Endothelial cell of umbilical vein (primary cell): ENCODE measurements at regions not wholly inside any gene's neighbourhood (a gene's known extent, or its start where the extent isn't known, plus 50 kb on each side); places are given as distances from the start of the nearest gene placed in this dataset.

Experiments
- BruUV-seq: library from RNA; stranded (reverse); fragments of 400-500 nt; replicated peaks from 2 replicates; lab custom pipeline; 2021; lab: Mats Ljungman, UMichigan
- CTCF ChIA-PET: fragments of 300-600, 350-600 bp; sonication (Branson Sonifier 250); formaldehyde crosslinking; loops from one replicate; lab custom pipeline; 2021; ENCODE audit warnings: antibody characterized with exemption, inconsistent platforms; lab: Charles Lee
- POLR2A ChIA-PET: fragments of 300-600, 350-600 bp; sonication (Branson Sonifier 250); formaldehyde crosslinking; loops from one replicate; lab custom pipeline; 2021; ENCODE audit warnings: antibody characterized with exemption, inconsistent platforms; lab: Charles Lee
- DNase-seq: peaks from one replicate; pipeline ENCODE4 v3.0.0-alpha.2; 2011; ENCODE audit warnings: low read depth, low spot score
- FAIRE-seq: peaks from 2 replicates; lab custom pipeline; 2011; peaks lifted over from hg19 to GRCh38; lab: Jason Lieb, UNC
- H2AFZ ChIP-seq: 2 replicates; pipeline ENCODE4 v1.6.0; 2012; ENCODE audit warnings: low read depth, low read length, control low read depth, inconsistent platforms
- H3K27ac ChIP-seq: 2 replicates; pipeline ENCODE4 v1.5.1; 2011; ENCODE audit warnings: low read depth, mild to moderate bottlenecking, control low read depth, low read length, moderate library complexity; ENCODE audit not compliant: insufficient read depth
- H3K27me3 ChIP-seq, 2 experiments: 2 replicates each; pipeline versions ENCODE4 v1.6.0 to v1.6.1; 2011; ENCODE audit warnings: low read length in 2 of 2, mixed read lengths in 1 of 2; ENCODE audit not compliant: control insufficient read depth in 2 of 2, insufficient read depth in 2 of 2
- H3K36me3 ChIP-seq, 2 experiments: 2 replicates in 1 of 2; 3 replicates in 1 of 2; pipeline ENCODE4 v1.5.1; 2011; ENCODE audit warnings: low read length in 2 of 2, mild to moderate bottlenecking in 1 of 2, moderate library complexity in 1 of 2; ENCODE audit not compliant: control insufficient read depth in 2 of 2, insufficient read depth in 2 of 2; ENCODE audit errors: extremely low read depth in 1 of 2
- H3K4me1 ChIP-seq: 3 replicates; pipeline ENCODE4 v1.5.1; 2011; ENCODE audit warnings: mild to moderate bottlenecking, low read length; ENCODE audit not compliant: control insufficient read depth, insufficient read depth; ENCODE audit errors: extremely low read depth
- H3K4me2 ChIP-seq: 2 replicates; pipeline ENCODE4 v1.6.1; 2011; ENCODE audit warnings: low read length, control low read depth, mixed read lengths; ENCODE audit not compliant: insufficient read depth
- H3K4me3 ChIP-seq, 3 experiments: fragments of 200-600 bp in 1 of 3; sonication (generic), shearing (Covaris generic) in 1 of 3; replicated peaks in 1 of 3; 2 replicates each; pipeline ENCODE4 v1.5.1; 2011 to 2016; ENCODE audit warnings: control low read depth in 3 of 3, low read length in 3 of 3, mild to moderate bottlenecking in 2 of 3, inconsistent platforms in 1 of 3, low read depth in 1 of 3, moderate library complexity in 1 of 3; ENCODE audit not compliant: insufficient read depth in 1 of 3
- H3K79me2 ChIP-seq: 2 replicates; pipeline ENCODE4 v1.6.0; 2012; ENCODE audit warnings: low read length, inconsistent platforms; ENCODE audit not compliant: control insufficient read depth, insufficient read depth
- H3K9ac ChIP-seq: replicated peaks from 2 replicates; pipeline ENCODE3; 2011; ENCODE audit warnings: low read length, control low read depth; ENCODE audit not compliant: insufficient read depth; ENCODE audit errors: extremely low read depth
- H3K9me1 ChIP-seq: replicated peaks from 3 replicates; pipeline ENCODE4 v1.6.0; 2011; ENCODE audit warnings: mild to moderate bottlenecking, low read length; ENCODE audit not compliant: control insufficient read depth, insufficient read depth; ENCODE audit errors: extremely low read depth
- H3K9me3 ChIP-seq: replicated peaks from 2 replicates; pipeline ENCODE4 v1.5.1; 2012; ENCODE audit warnings: low read length, inconsistent platforms; ENCODE audit not compliant: control insufficient read depth, insufficient read depth
- H4K20me1 ChIP-seq: replicated peaks from 2 replicates; pipeline ENCODE3; 2011; ENCODE audit warnings: mild to moderate bottlenecking, low read length; ENCODE audit not compliant: control insufficient read depth, insufficient read depth; ENCODE audit errors: extremely low read depth
- EZH2 ChIP-seq: IDR thresholded peaks from 2 replicates; pipeline ENCODE4 v1.6.1; 2012; ENCODE audit warnings: borderline replicate concordance, low read depth, mild to moderate bottlenecking, moderate library complexity, low read length, inconsistent platforms; ENCODE audit not compliant: severe bottlenecking
- FOS ChIP-seq: IDR thresholded peaks from 2 replicates; pipeline ENCODE4 v1.6.1; 2011; ENCODE audit warnings: mild to moderate bottlenecking, low read length, moderate library complexity, borderline replicate concordance; ENCODE audit not compliant: insufficient read depth
- GATA2 ChIP-seq: IDR thresholded peaks from 2 replicates; pipeline ENCODE4 v1.7.0; 2011; ENCODE audit warnings: low read depth, mild to moderate bottlenecking, moderate library complexity, mixed read lengths, low read length; ENCODE audit not compliant: insufficient read length, insufficient read depth
- JUN ChIP-seq: IDR thresholded peaks from 2 replicates; pipeline ENCODE4 v1.6.1; 2011; ENCODE audit warnings: borderline replicate concordance, low read depth; ENCODE audit not compliant: insufficient read length, insufficient read depth
- MAX ChIP-seq: IDR thresholded peaks from 2 replicates; pipeline ENCODE4 v1.6.1; 2011; ENCODE audit not compliant: insufficient read depth, insufficient read length
- MYC ChIP-seq: IDR thresholded peaks from one replicate; pipeline ENCODE4 v1.6.1; 2011; ENCODE audit warnings: mild to moderate bottlenecking, low read depth, low read length
- POLR2A ChIP-seq: IDR thresholded peaks from 2 replicates; pipeline ENCODE4 v1.6.1; 2012; ENCODE audit warnings: low read depth, mild to moderate bottlenecking, control low read depth, low read length
- POLR2AphosphoS5 ChIP-seq: IDR thresholded peaks from 2 replicates; pipeline ENCODE4 v1.6.1; 2012; ENCODE audit warnings: low read depth, mild to moderate bottlenecking, control low read depth, low read length, moderate library complexity; ENCODE audit not compliant: insufficient read depth
- dilution Hi-C: fragments of 300-500 bp; cut with MboI; formaldehyde crosslinking; loops from one replicate; pipeline ENCODE4 v1.15.0; 2019; ENCODE audit warnings: low sequenced_read_pairs; ENCODE audit not compliant: extremely low pct_ligation_motif_present
- intact Hi-C: fragments of 100-400 bp; cut with micrococcal nuclease; formaldehyde crosslinking; loops from one replicate; pipeline ENCODE4 v1.10.0; 2022
- TF ChIP-seq, protein P1 (sequence below), 2 donors: IDR thresholded peaks; 1 replicate in 1 of 2; 2 replicates in 1 of 2; pipeline ENCODE4 v1.5.1; 2011; ENCODE audit warnings: low read length in 2 of 2, mild to moderate bottlenecking in 2 of 2, moderate library complexity in 2 of 2, control low read depth in 1 of 2, inconsistent platforms in 1 of 2, low read depth in 1 of 2; ENCODE audit not compliant: insufficient read depth in 1 of 2; ENCODE audit errors: extremely low read depth in 1 of 2

DNA sequence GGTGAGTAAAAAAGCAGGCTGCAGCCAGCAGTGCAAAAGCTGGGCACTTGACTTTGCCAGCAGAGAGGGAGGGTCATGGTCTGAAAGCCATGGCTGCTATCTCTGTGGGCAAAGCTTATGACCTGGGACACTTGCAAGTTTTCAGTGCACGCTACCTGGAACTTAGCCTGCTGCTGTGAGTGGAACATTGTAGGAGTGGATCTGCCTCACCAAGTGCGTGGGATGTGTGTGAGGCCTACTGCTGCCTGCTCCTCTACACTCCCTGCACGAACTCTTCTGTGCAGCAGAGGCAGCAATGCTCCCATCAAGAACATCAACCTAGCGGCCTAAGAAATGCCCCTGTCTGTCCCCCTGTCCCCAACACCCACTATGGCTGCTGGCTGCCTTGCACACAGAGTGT lies 344.1 kb upstream of the REG3G start:
- intact Hi-C loops, result no loop called here

More for the DNA sequence above, 344.1 kb upstream of the REG3G start:
- CTCF ChIA-PET, result no interaction called here
- no peak overlapping the region for H3K4me3 ChIP-seq
- no peaks in the 10 kb centered on the region for H3K36me3 ChIP-seq
- TF ChIP-seq, protein P1, sequence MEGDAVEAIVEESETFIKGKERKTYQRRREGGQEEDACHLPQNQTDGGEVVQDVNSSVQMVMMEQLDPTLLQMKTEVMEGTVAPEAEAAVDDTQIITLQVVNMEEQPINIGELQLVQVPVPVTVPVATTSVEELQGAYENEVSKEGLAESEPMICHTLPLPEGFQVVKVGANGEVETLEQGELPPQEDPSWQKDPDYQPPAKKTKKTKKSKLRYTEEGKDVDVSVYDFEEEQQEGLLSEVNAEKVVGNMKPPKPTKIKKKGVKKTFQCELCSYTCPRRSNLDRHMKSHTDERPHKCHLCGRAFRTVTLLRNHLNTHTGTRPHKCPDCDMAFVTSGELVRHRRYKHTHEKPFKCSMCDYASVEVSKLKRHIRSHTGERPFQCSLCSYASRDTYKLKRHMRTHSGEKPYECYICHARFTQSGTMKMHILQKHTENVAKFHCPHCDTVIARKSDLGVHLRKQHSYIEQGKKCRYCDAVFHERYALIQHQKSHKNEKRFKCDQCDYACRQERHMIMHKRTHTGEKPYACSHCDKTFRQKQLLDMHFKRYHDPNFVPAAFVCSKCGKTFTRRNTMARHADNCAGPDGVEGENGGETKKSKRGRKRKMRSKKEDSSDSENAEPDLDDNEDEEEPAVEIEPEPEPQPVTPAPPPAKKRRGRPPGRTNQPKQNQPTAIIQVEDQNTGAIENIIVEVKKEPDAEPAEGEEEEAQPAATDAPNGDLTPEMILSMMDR (IDR thresholded peaks at IDR 0.05; ENCODE audit: extremely low read depth in 1 of 2, insufficient read depth in 1 of 2, low read depth in 1 of 2, low read length in 2 of 2), result no peak
- TF ChIP-seq MAX (no peak), POLR2A (no peak), FOS (no peak), EZH2 (no peak), GATA2 (no peak), POLR2AphosphoS5 (no peak), MYC (no peak), JUN (no peak)
- no TSS peak for BruUV-seq
- POLR2A ChIA-PET, result no interaction called here
- H3K9ac ChIP-seq, result no peak overlapping the region
- H3K79me2 ChIP-seq, result no peaks in the 10 kb centered on the region
- H3K4me2 ChIP-seq, result no peak overlapping the region
- no peaks in the 10 kb centered on the region for H3K9me1 ChIP-seq
- no peak for DNase-seq
- FAIRE-seq, result no peak
- dilution Hi-C loops, result no loop called here
- H4K20me1 ChIP-seq, result no peaks in the 10 kb centered on the region
- no peak overlapping the region for H3K27ac ChIP-seq
- H2AFZ ChIP-seq, result no peak overlapping the region
- H3K9me3 ChIP-seq, result peaks cover 2% of the 10 kb centered on the region
- no peaks in the 10 kb centered on the region for H3K27me3 ChIP-seq
- H3K4me1 ChIP-seq, result no peaks in the 10 kb centered on the region
